ENCODE measurements at regions not wholly inside any gene's neighbourhood (a gene's known extent, or its start where the extent isn't known, plus 50 kb on each side); places are given as distances from the start of the nearest gene placed in this dataset.
A peak's percentile ranks its signal among the peaks of the same experiment; 100 is the strongest.

DNA sequence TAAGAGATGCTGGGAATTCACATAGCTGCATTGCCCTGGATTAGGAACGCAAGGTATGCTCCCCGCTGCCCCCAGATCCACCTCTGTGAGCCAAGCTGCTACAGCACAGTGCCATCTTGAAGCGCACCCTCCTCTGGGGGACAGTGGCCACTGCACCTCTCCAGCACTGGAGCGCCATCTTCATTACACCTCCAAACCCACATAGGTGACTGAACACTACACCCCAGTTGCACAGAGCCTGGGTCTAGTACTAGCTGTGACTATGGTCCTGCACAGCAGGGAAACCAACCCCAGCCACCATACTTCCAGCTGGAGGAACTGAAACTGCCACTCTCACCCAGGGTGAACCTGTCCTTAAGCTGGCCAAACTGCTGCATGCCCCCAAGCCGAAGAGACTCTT, 84.6 kb downstream of the TMEM237 start:
- Histone ChIP-seq H2AK5ac (ENCODE audit: low read depth, low read length) (no peak overlapping the region), H3K4me3 (ENCODE audit: extremely low read depth in 1 of 4, insufficient read depth in 2 of 4, low read depth in 3 of 4, low read length in 4 of 4) (no peak overlapping the region), H3K9ac (replicated peaks in 1 of 4; ENCODE audit: extremely low read depth in 1 of 4, low read depth in 3 of 4, low read length in 3 of 4) (no peak overlapping the region), H2AFZ (ENCODE audit: low read length) (peak overlapping the region; percentile 24; the same call in 1 of the 2 replicates), H2BK5ac (ENCODE audit: low read depth, low read length) (no peak overlapping the region), H3K27ac (ENCODE audit: low read depth, low read length) (no peak overlapping the region), H3K79me2 (ENCODE audit: control insufficient read depth in 1 of 2, insufficient read depth in 2 of 2, low read length in 2 of 2) (no peaks in the 10 kb centered on the region), H4K5ac (ENCODE audit: insufficient read length, low read depth, low read length) (no peak overlapping the region), H3K56ac (replicated peaks; ENCODE audit: insufficient read length, low read depth, low read length) (no peak overlapping the region), H4K8ac (ENCODE audit: extremely low read depth, insufficient read depth, low read length) (no peak overlapping the region; the same call in 1 of the 2 replicates), H3K4ac (replicated peaks; ENCODE audit: insufficient read length, low read depth, low read length) (no peak overlapping the region), H4K91ac (replicated peaks; ENCODE audit: insufficient read length, low read length) (no peak overlapping the region), H2BK120ac (replicated peaks; ENCODE audit: low read depth, low read length) (no peak overlapping the region), H3K14ac (ENCODE audit: insufficient read length) (no peak overlapping the region), H3K18ac (ENCODE audit: extremely low read depth, low read length) (no peak overlapping the region), H3K9me3 (ENCODE audit: insufficient read depth in 2 of 2, low read depth in 1 of 2, low read length in 1 of 2) (peaks cover 0 to 1% of the 10 kb centered on the region in 2 experiments; a peak in 1 of 4 replicates), H2BK12ac (ENCODE audit: low read depth, low read length) (no peak overlapping the region), H3K36me3 (ENCODE audit: control insufficient read depth in 2 of 4, insufficient read depth in 4 of 4, low read length in 3 of 4) (no peaks in the 10 kb centered on the region), H3K79me1 (ENCODE audit: low read depth, low read length) (no peaks in the 10 kb centered on the region), H2BK15ac (ENCODE audit: low read length) (no peak overlapping the region; the same call in 1 of the 2 replicates), H3K4me1 (replicated peaks in 1 of 4; ENCODE audit: control insufficient read depth in 3 of 4, insufficient read depth in 4 of 4, low read length in 3 of 4) (no peaks in the 10 kb centered on the region), H3K23me2 (ENCODE audit: low read depth, low read length) (no peaks in the 10 kb centered on the region), H3K4me2 (ENCODE audit: insufficient read depth in 1 of 2, low read depth in 2 of 2, low read length in 2 of 2) (no peak overlapping the region), H3K27me3 (replicated peaks in 1 of 4; ENCODE audit: control insufficient read depth in 3 of 4, extremely low read depth in 1 of 4, insufficient read depth in 3 of 4, low read length in 3 of 4) (no peaks in the 10 kb centered on the region), H3K23ac (ENCODE audit: insufficient read length) (no peak overlapping the region), H4K20me1 (replicated peaks in 1 of 2; ENCODE audit: control insufficient read depth in 1 of 2, insufficient read depth in 2 of 2, low read length in 2 of 2) (no peaks in the 10 kb centered on the region), H2BK20ac (ENCODE audit: low read length) (no peak overlapping the region)
- 77% methylated on average over 5 of the region's 5 CpGs; no CpG with 5 or more reads in 1 of the 2 experiments for WGBS, 2 experiments (ENCODE audit: extremely low coverage in 1 of 2, insufficient coverage in 1 of 2, insufficient read length in 1 of 2, insufficient replicate concordance in 2 of 2, low coverage in 1 of 2, low lambda C conversion rate in 2 of 2, missing lambda C conversion rate in 1 of 2)
- TF ChIP-seq RXRA (IDR thresholded peaks at IDR 0.05; ENCODE audit: insufficient read depth, low read depth, low read length) (no peak), SIN3A (conservative IDR thresholded peaks at IDR 0.05 in 1 of 2, IDR thresholded peaks at IDR 0.05 in 1 of 2; ENCODE audit: low read depth in 1 of 2, low read length in 2 of 2) (no peak), TBP (IDR thresholded peaks at IDR 0.05; ENCODE audit: low read depth, low read length) (no peak), SIRT6 (IDR thresholded peaks at IDR 0.05; ENCODE audit: low read length) (no peak), GABPA (IDR thresholded peaks at IDR 0.05; ENCODE audit: borderline replicate concordance, insufficient read depth, low read length) (no peak), RAD21 (IDR thresholded peaks at IDR 0.05 in 1 of 2, conservative IDR thresholded peaks at IDR 0.05 in 1 of 2; ENCODE audit: low read depth in 2 of 2, low read length in 2 of 2) (peak; percentile 15 to 34; a peak in 2 of 4 replicates)
- TF ChIP-seq, protein P1, sequence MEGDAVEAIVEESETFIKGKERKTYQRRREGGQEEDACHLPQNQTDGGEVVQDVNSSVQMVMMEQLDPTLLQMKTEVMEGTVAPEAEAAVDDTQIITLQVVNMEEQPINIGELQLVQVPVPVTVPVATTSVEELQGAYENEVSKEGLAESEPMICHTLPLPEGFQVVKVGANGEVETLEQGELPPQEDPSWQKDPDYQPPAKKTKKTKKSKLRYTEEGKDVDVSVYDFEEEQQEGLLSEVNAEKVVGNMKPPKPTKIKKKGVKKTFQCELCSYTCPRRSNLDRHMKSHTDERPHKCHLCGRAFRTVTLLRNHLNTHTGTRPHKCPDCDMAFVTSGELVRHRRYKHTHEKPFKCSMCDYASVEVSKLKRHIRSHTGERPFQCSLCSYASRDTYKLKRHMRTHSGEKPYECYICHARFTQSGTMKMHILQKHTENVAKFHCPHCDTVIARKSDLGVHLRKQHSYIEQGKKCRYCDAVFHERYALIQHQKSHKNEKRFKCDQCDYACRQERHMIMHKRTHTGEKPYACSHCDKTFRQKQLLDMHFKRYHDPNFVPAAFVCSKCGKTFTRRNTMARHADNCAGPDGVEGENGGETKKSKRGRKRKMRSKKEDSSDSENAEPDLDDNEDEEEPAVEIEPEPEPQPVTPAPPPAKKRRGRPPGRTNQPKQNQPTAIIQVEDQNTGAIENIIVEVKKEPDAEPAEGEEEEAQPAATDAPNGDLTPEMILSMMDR (IDR thresholded peaks at IDR 0.05; ENCODE audit: control extremely low read depth in 1 of 3, insufficient read depth in 1 of 3, low read depth in 1 of 3, low read length in 3 of 3): peak; percentile 38 to 53 (median 47); a peak in 3 of 4 replicates
- TF ChIP-seq, protein P2, sequence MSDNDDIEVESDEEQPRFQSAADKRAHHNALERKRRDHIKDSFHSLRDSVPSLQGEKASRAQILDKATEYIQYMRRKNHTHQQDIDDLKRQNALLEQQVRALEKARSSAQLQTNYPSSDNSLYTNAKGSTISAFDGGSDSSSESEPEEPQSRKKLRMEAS (IDR thresholded peaks at IDR 0.05): no peak
- DNase-seq (ENCODE audit: low read depth in 1 of 2, low spot score in 2 of 2) (no peak), FAIRE-seq (no peak)
- POLR2A ChIA-PET (ENCODE audit: partially characterized antibody): interaction anchor here (0.9 kb wide), 1 partner anchor 10 kb away, joined by 3 read pairs; no protein-coding TSS in a partner anchor
- CTCF ChIA-PET (ENCODE audit: partially characterized antibody): interaction anchor here (0.7 to 1.8 kb wide), 5 partner anchors 9 to 154 kb away, joined by 3 to 7 read pairs (median 3); no protein-coding TSS in a partner anchor
